K562 (cell line): ENCODE measurements at regions not wholly inside any gene's neighbourhood (a gene's known extent, or its start where the extent isn't known, plus 50 kb on each side); places are given as distances from the start of the nearest gene placed in this dataset.
A peak's percentile ranks its signal among the peaks of the same experiment; 100 is the strongest.

ENCODE experiments used
- ATAC-seq: fragments of 200-7000 bp; cut with Tn5 transposase; 3 replicates; pipeline ENCODE4 v1.9.1; 2020; ENCODE audit warnings: moderate library complexity
- BruUV-seq: library from RNA; stranded (reverse); fragments of 400-500 nt; replicated peaks from 2 replicates; lab custom pipeline; 2021; lab: Mats Ljungman, UMichigan
- CTCF ChIA-PET: fragments of 300-600 bp; formaldehyde crosslinking; extraction: SDS; loops from one replicate; lab custom pipeline; 2021; ENCODE audit warnings: low intra/inter-chr PET ratio; lab: Yijun Ruan, JAX
- POLR2A ChIA-PET: fragments of 300-600, 350-650 bp; sonication (Branson Sonifier 250); formaldehyde crosslinking; extraction: SDS; loops from one replicate; lab custom pipeline; 2021; ENCODE audit warnings: antibody characterized with exemption, inconsistent platforms; lab: Yijun Ruan, JAX
- DNase-seq, 4 experiments: peaks; one replicate each; pipeline versions ENCODE4 v3.0.0 to v3.0.0-alpha.2; 2011 to 2018; ENCODE audit warnings: low spot score in 3 of 4, mixed read lengths in 3 of 4; ENCODE audit errors: extremely low read depth in 1 of 4
- FAIRE-seq: peaks from 2 replicates; lab custom pipeline; 2011; peaks lifted over from hg19 to GRCh38; lab: Jason Lieb, UNC
- H2AFZ ChIP-seq: 2 replicates; pipeline ENCODE4 v1.6.0; 2011; ENCODE audit warnings: low read depth, low read length, control low read depth, inconsistent platforms
- H3K27ac ChIP-seq: fragments of 200-600 bp; 3 replicates; pipeline ENCODE4 v1.8.0; 2011; ENCODE audit warnings: low read depth, mild to moderate bottlenecking, control low read depth, inconsistent platforms, low read length, moderate library complexity, mixed read lengths; ENCODE audit errors: extremely low read depth
- H3K27me3 ChIP-seq, 2 experiments: fragments of 300-600 bp in 1 of 2; 2 replicates in 1 of 2; 3 replicates in 1 of 2; pipeline versions ENCODE4 v1.6.0 to v1.8.0; 2011; ENCODE audit warnings: inconsistent platforms in 2 of 2, low read length in 2 of 2, mild to moderate bottlenecking in 1 of 2, mixed read lengths in 1 of 2, moderate library complexity in 1 of 2; ENCODE audit not compliant: control insufficient read depth in 2 of 2, insufficient read depth in 2 of 2
- H3K36me3 ChIP-seq: fragments of 300-600 bp; 3 replicates; pipeline ENCODE4 v1.8.0; 2011; ENCODE audit warnings: mild to moderate bottlenecking, low read length, inconsistent platforms; ENCODE audit not compliant: control insufficient read depth, insufficient read depth
- H3K4me1 ChIP-seq, 2 experiments: fragments of 200-600 bp in 1 of 2; replicated peaks in 1 of 2; 2 replicates in 1 of 2; 3 replicates in 1 of 2; pipeline versions ENCODE4 v1.5.1 to v1.8.0; 2011; ENCODE audit warnings: inconsistent platforms in 2 of 2, low read length in 2 of 2, mild to moderate bottlenecking in 1 of 2, mixed read lengths in 1 of 2, moderate library complexity in 1 of 2; ENCODE audit not compliant: control insufficient read depth in 2 of 2, insufficient read depth in 2 of 2
- H3K4me2 ChIP-seq: 2 replicates; pipeline ENCODE4 v1.6.1; 2011; ENCODE audit warnings: low read length, control low read depth, inconsistent platforms, mixed read lengths; ENCODE audit not compliant: insufficient read depth
- H3K4me3 ChIP-seq: fragments of 200-600 bp; sonication (generic), shearing (Covaris generic); 2 replicates; pipeline ENCODE4 v1.5.1; 2016; ENCODE audit warnings: control low read depth, inconsistent platforms
- H3K79me2 ChIP-seq: fragments of 200-600 bp; 3 replicates; pipeline ENCODE4 v1.8.0; 2011; ENCODE audit warnings: low read length, inconsistent platforms; ENCODE audit not compliant: control insufficient read depth, insufficient read depth
- H3K9ac ChIP-seq, 2 experiments: 2 replicates each; pipeline versions ENCODE4 v1.6.0 to v1.6.1; 2011; ENCODE audit warnings: low read depth in 2 of 2, low read length in 2 of 2, control low read depth in 1 of 2, inconsistent platforms in 1 of 2, mild to moderate bottlenecking in 1 of 2, mixed read lengths in 1 of 2; ENCODE audit not compliant: insufficient read depth in 1 of 2
- H3K9me1 ChIP-seq: one replicate; pipeline ENCODE4 v1.6.0; 2011; ENCODE audit warnings: inconsistent platforms, mild to moderate bottlenecking, low read length, moderate library complexity; ENCODE audit not compliant: control insufficient read depth, insufficient read depth
- H3K9me3 ChIP-seq: replicated peaks from 2 replicates; pipeline ENCODE4 v1.5.1; 2011; ENCODE audit warnings: low read depth, low read length, inconsistent platforms; ENCODE audit not compliant: control insufficient read depth, insufficient read depth
- H4K20me1 ChIP-seq: replicated peaks from 2 replicates; pipeline ENCODE4 v1.6.1; 2011; ENCODE audit warnings: low read length, inconsistent platforms, mixed read lengths; ENCODE audit not compliant: control insufficient read depth, insufficient read depth
- PREB ChIP-seq: sonication (generic); formaldehyde crosslinking; IDR thresholded peaks from 2 replicates; pipeline ENCODE4 v1.8.1; 2023; ENCODE audit warnings: mild to moderate bottlenecking, missing genetic modification reagents
- SP2 ChIP-seq: IDR thresholded peaks from 2 replicates; pipeline ENCODE4 v1.6.1; 2011; ENCODE audit warnings: mild to moderate bottlenecking, low read depth, low read length, moderate library complexity; ENCODE audit not compliant: poor library complexity, severe bottlenecking; ENCODE audit errors: extremely low read depth
- STAG1 ChIP-seq: sonication (generic); formaldehyde crosslinking; IDR thresholded peaks from 2 replicates; pipeline ENCODE4 v1.5.0; 2020; ENCODE audit warnings: missing genetic modification reagents, borderline replicate concordance
- TEAD1 ChIP-seq, 2 experiments: fragments of 450-650 bp in 1 of 2; sonication (generic) in 1 of 2; formaldehyde crosslinking; IDR thresholded peaks; 2 replicates each; pipeline versions ENCODE4 v1.4.0 to v1.8.0; 2020 to 2022; ENCODE audit warnings: mild to moderate bottlenecking in 2 of 2, missing genetic modification reagents in 1 of 2
- TEAD2 ChIP-seq: fragments of 450-650 bp; IDR thresholded peaks from 2 replicates; pipeline ENCODE4 v1.6.1; 2016; ENCODE audit warnings: missing genetic modification characterization, control low read depth, missing compliant biosample characterization
- ZNF512 ChIP-seq: IDR thresholded peaks from 2 replicates; pipeline ENCODE4 v1.6.1; 2016; ENCODE audit warnings: missing genetic modification characterization, missing compliant biosample characterization
- WGBS: fragments of 100-300 bp; shearing (Covaris generic); methylation state at CpG from one replicate; pipeline ENCODE4 v1.1.6; 2016; ENCODE audit warnings: low coverage, mixed read lengths; ENCODE audit not compliant: insufficient coverage; ENCODE audit errors: missing lambda C conversion rate; 5-methylcytosine and 5-hydroxymethylcytosine counted together
- in situ Hi-C: fragments of 300-500 bp; cut with MboI; formaldehyde crosslinking; loops from 4 replicates; pipeline ENCODE4 v1.15.0; 2018; ENCODE audit warnings: inconsistent platforms, mixed read lengths
- intact Hi-C: fragments of 100-400 bp; cut with micrococcal nuclease; formaldehyde crosslinking; loops from 2 replicates; pipeline ENCODE4 v1.14.2; 2022

- no peak overlapping the region for H3K9ac ChIP-seq
- H4K20me1 ChIP-seq = no peaks in the 10 kb centered on the region
- TF ChIP-seq SP2 (no peak), TEAD1 (CRISPR knock-in tag; IDR thresholded peaks at IDR 0.05) (no peak), TEAD2 (tag) (no peak), STAG1 (no peak)
- no peaks in the 10 kb centered on the region for H3K27me3 ChIP-seq
- ChIA-PET POLR2A (no interaction called here), CTCF (no interaction called here)
- H3K4me3 ChIP-seq = no peak overlapping the region
- no peak overlapping the region for H2AFZ ChIP-seq
- ATAC-seq (no peak), FAIRE-seq (peak; percentile 29), DNase-seq (no peak)
- in situ Hi-C loops (no loop called here), intact Hi-C loops (no loop called here)
- no peak overlapping the region for H3K27ac ChIP-seq
- H3K9me1 ChIP-seq = no peaks in the 10 kb centered on the region
- no peaks in the 10 kb centered on the region for H3K36me3 ChIP-seq
- BruUV-seq = no TSS peak
- no peaks in the 10 kb centered on the region for H3K9me3 ChIP-seq
- WGBS = 2% methylated on average over 3 of the region's 3 CpGs
- no peaks in the 10 kb centered on the region for H3K4me1 ChIP-seq
- H3K4me2 ChIP-seq = no peak overlapping the region
- no peaks in the 10 kb centered on the region for H3K79me2 ChIP-seq
These were observed 255.2 kb upstream of the CD180 start for GRCh38 chr5:67451640-67452279.

- in situ Hi-C loops = no loop called here
- Histone ChIP-seq H3K36me3 (no peaks in the 10 kb centered on the region), H4K20me1 (no peaks in the 10 kb centered on the region), H3K27me3 (no peaks in the 10 kb centered on the region), H3K27ac (no peak overlapping the region), H3K4me1 (no peaks in the 10 kb centered on the region), H3K9me3 (no peaks in the 10 kb centered on the region)
- CTCF ChIA-PET = no interaction called here
- no peak for ATAC-seq
- no TSS peak for BruUV-seq
- TF ChIP-seq PREB (CRISPR knock-in tag) (no peak), ZNF512 (tag) (peak; percentile 87)
- TF ChIP-seq, all 486 proteins: peak for 1
- POLR2A ChIA-PET = no interaction called here
- H2AFZ ChIP-seq = no peak overlapping the region
- H3K9me1 ChIP-seq = no peaks in the 10 kb centered on the region
- no peak overlapping the region for H3K4me3 ChIP-seq
- FAIRE-seq (no peak), DNase-seq (no peak)
- no peaks in the 10 kb centered on the region for H3K79me2 ChIP-seq
- intact Hi-C loops = no loop called here
- no peak overlapping the region for H3K4me2 ChIP-seq
- no peak overlapping the region for H3K9ac ChIP-seq
These were observed 251.1 kb upstream of the CD180 start for GRCh38 chr5:67447732-67448131.
